ENCODE measurements at regions not wholly inside any gene's neighbourhood (a gene's known extent, or its start where the extent isn't known, plus 50 kb on each side); places are given as distances from the start of the nearest gene placed in this dataset.
A peak's percentile ranks its signal among the peaks of the same experiment; 100 is the strongest.

DNA sequence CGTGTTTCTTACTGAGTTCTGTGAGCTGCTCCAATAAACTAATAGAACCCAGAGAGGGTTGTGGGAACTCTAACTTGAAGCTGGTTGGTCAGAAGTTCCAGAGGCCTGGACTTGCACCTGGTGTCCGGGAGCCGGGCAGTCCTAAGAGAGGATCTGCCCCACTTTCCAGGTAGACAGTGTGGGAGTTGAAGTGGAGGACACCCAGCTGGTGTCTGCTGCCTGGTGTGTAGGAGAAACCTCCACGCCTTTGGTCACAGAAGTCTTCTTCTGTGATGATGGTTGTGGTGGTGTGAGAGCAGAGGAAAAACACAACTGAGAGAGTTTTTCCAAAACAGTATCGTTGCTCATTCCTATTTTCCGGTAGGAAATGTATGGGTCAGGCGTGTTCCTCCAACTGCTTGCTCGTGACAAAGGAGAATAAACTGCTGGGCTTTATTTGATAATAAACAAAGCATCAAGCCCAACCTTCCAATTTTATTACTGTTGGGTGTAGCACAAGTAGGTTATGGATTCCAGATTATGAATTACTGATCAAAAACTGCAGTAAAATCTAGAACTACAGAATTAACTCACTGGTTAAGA lies 137.0 kb downstream of the KLF13 start:
- Histone ChIP-seq H3K4me1 (peaks cover 20% of the 10 kb centered on the region), H3K4me2 (no peak overlapping the region), H3K9me3 (no peaks in the 10 kb centered on the region), H3K4me3 (no peak overlapping the region), H3K27ac (no peak overlapping the region)
- DNase-seq (ENCODE audit: low read depth in 1 of 2, low spot score in 1 of 2): no peak
- CTCF ChIA-PET: interaction anchor here (0.8 to 5.8 kb wide), 4 partner anchors 11 to 257 kb away, joined by 3 to 31 read pairs (median 5); no protein-coding TSS in a partner anchor
- no peak for FAIRE-seq
- WGBS (ENCODE audit: missing lambda C conversion rate): 59% methylated on average over 8 of the region's 8 CpGs
- POLR2A ChIA-PET: no interaction called here
- no peak for ATAC-seq
- no peak for TF ChIP-seq EHF (CRISPR knock-in tag; IDR thresholded peaks at IDR 0.05)
- no peak for TF ChIP-seq HDAC2 (IDR thresholded peaks at IDR 0.05)
- no peak for TF ChIP-seq CBX8 (IDR thresholded peaks at IDR 0.05)
- TF ChIP-seq NR3C1 (IDR thresholded peaks at IDR 0.05): no peak
- TF ChIP-seq, protein P1, sequence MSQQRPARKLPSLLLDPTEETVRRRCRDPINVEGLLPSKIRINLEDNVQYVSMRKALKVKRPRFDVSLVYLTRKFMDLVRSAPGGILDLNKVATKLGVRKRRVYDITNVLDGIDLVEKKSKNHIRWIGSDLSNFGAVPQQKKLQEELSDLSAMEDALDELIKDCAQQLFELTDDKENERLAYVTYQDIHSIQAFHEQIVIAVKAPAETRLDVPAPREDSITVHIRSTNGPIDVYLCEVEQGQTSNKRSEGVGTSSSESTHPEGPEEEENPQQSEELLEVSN (IDR thresholded peaks at IDR 0.05; ENCODE audit: borderline replicate concordance, low read depth): no peak
- TF ChIP-seq EHMT2 (IDR thresholded peaks at IDR 0.05; ENCODE audit: low read depth): no peak
- no peak for TF ChIP-seq EP300 (IDR thresholded peaks at IDR 0.05)
- TF ChIP-seq HOXB5 (CRISPR knock-in tag; IDR thresholded peaks at IDR 0.05): no peak
- TF ChIP-seq FOSB (CRISPR knock-in tag; IDR thresholded peaks at IDR 0.05): no peak
- no peak for TF ChIP-seq ZSCAN20 (CRISPR knock-in tag; IDR thresholded peaks at IDR 0.05)

DNA sequence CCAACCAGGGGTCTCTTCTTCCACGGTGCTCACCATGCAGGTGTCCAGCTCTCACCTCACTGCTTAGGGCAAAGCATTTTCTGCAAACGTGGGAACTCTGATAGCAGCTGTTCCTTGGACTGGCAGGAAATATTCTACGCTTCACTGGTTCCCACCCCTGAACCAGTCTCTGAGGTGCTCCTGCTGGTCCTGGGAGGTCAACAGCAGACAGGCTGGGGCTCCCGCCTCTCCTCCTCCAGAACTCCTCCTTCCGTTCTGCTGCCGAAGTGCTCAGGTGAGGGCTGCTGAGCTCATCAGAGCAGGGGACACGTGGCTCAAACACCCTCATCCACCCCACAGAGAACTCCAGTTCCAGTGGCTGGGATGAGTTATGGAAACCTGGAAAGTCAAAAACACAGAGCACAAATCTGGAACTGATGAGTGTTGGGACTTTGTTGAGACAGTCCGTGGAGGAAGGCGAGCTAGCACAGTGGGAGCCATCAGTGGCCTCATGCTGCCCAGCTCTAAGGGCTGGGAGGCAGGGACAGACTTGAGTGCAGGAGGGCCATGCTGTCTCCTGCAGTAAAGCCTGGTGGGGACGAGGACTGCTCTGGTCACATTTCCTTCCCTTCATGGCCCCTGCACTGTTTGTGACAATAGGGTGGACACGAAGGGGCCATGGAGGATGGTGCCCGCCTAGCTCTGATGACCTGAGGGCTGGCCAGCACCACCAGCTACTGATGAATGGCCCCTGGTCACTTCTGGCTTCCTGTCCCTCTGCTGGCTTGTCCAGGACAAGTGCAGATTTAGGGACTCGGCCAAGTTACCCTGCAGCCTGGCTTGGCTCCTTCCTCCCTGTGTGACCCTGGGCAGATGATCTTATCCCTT lies 137.8 kb downstream of the KLF13 start:
- DNase-seq (ENCODE audit: low read depth in 1 of 2, low spot score in 1 of 2) (no peak), ATAC-seq (peak; percentile 21 to 41; a peak in 3 of 6 replicates), FAIRE-seq (no peak)
- WGBS (ENCODE audit: missing lambda C conversion rate): 68% methylated on average over 13 of the region's 13 CpGs
- TF ChIP-seq KDM1A (IDR thresholded peaks at IDR 0.05; ENCODE audit: low read depth) (no peak), FOSL2 (IDR thresholded peaks at IDR 0.05) (no peak), FOSL2 (CRISPR knock-in tag; IDR thresholded peaks at IDR 0.05) (no peak), RFX5 (IDR thresholded peaks at IDR 0.05) (no peak), ZC3H11A (IDR thresholded peaks at IDR 0.05) (no peak), FOSB (CRISPR knock-in tag; IDR thresholded peaks at IDR 0.05) (no peak), HOXB5 (CRISPR knock-in tag; IDR thresholded peaks at IDR 0.05) (no peak), MAFK (IDR thresholded peaks at IDR 0.05; ENCODE audit: partially characterized antibody) (no peak), HOXB13 (CRISPR knock-in tag; IDR thresholded peaks at IDR 0.05; ENCODE audit: low read depth) (no peak), EHF (CRISPR knock-in tag; IDR thresholded peaks at IDR 0.05) (no peak), EHMT2 (IDR thresholded peaks at IDR 0.05; ENCODE audit: low read depth) (no peak), FOXS1 (CRISPR knock-in tag; IDR thresholded peaks at IDR 0.05) (no peak)
- TF ChIP-seq, protein P2, sequence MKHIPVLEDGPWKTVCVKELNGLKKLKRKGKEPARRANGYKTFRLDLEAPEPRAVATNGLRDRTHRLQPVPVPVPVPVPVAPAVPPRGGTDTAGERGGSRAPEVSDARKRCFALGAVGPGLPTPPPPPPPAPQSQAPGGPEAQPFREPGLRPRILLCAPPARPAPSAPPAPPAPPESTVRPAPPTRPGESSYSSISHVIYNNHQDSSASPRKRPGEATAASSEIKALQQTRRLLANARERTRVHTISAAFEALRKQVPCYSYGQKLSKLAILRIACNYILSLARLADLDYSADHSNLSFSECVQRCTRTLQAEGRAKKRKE (CRISPR knock-in tag; IDR thresholded peaks at IDR 0.05; ENCODE audit: low read depth): no peak
- TF ChIP-seq, protein P3, sequence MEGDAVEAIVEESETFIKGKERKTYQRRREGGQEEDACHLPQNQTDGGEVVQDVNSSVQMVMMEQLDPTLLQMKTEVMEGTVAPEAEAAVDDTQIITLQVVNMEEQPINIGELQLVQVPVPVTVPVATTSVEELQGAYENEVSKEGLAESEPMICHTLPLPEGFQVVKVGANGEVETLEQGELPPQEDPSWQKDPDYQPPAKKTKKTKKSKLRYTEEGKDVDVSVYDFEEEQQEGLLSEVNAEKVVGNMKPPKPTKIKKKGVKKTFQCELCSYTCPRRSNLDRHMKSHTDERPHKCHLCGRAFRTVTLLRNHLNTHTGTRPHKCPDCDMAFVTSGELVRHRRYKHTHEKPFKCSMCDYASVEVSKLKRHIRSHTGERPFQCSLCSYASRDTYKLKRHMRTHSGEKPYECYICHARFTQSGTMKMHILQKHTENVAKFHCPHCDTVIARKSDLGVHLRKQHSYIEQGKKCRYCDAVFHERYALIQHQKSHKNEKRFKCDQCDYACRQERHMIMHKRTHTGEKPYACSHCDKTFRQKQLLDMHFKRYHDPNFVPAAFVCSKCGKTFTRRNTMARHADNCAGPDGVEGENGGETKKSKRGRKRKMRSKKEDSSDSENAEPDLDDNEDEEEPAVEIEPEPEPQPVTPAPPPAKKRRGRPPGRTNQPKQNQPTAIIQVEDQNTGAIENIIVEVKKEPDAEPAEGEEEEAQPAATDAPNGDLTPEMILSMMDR (IDR thresholded peaks at IDR 0.05): no peak
- Histone ChIP-seq H3K27ac (no peak overlapping the region), H3K4me1 (peaks cover 12% of the 10 kb centered on the region), H3K4me3 (no peak overlapping the region), H3K9me3 (no peaks in the 10 kb centered on the region), H3K4me2 (no peak overlapping the region)
- CTCF ChIA-PET: interaction anchor here (0.8 to 5.8 kb wide), 6 partner anchors 8 to 510 kb away, joined by 3 to 31 read pairs (median 4); no protein-coding TSS in a partner anchor
- POLR2A ChIA-PET: interaction anchor here (0.6 kb wide), 1 partner anchor 24 kb away, joined by 8 read pairs; no protein-coding TSS in a partner anchor

All from A549 (cell line).